ENCODE measurements at regions not wholly inside any gene's neighbourhood (a gene's known extent, or its start where the extent isn't known, plus 50 kb on each side); places are given as distances from the start of the nearest gene placed in this dataset.

GRCh38 chr4:147054228-147054872, 108.7 kb upstream of the TTC29 start:
- H3K27ac Mint-ChIP-seq = no peak overlapping the region
- H3K4me1 Mint-ChIP-seq = peaks cover 15% of the 10 kb centered on the region
- H3K4me3 Mint-ChIP-seq = no peak overlapping the region
- TF ChIP-seq CTCF (IDR thresholded peaks at IDR 0.05; ENCODE audit: unreplicated experiment in 3 of 3) = no peak
- H3K27me3 Mint-ChIP-seq (ENCODE audit: low read depth) = no peaks in the 10 kb centered on the region
- H3K36me3 Mint-ChIP-seq (ENCODE audit: low read depth) = no peaks in the 10 kb centered on the region
- peaks cover 5% of the 10 kb centered on the region for H3K9me3 Mint-ChIP-seq

DNA sequence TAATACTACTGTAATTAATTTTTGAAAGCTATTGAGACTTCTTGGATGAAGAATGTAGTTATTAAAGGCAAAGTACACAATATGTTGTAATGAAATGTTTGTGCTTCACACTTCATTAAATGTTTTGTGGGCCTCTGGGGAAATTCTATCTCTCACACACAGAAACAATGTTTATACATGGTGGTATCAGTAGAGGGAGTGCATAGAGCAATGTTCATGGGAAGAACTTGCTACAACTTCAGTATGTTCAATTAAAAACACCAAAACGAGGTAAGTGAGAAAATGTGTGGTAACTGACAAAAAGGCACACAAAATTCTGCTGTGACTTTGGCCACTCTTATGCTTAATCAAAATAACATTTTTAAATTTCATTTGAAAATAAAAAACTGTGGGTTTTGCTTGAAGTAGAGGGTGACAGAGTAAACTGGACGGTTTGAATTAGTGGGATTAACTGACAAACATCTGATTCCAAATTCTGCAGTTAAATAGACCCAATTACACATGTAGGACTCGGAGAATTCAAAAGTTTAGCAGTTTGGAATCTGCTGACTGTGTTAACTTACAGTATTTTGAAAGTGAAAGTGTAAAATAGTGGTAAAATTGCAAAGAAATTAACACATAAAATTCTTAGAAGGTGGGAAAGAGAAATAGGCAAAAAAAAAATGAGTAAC, 111.4 kb upstream of the TTC29 start:
- H3K27ac Mint-ChIP-seq = peak overlapping the region; percentile 90 to 97 (median 92)
- H3K36me3 Mint-ChIP-seq (ENCODE audit: low read depth) = no peaks in the 10 kb centered on the region
- H3K9me3 Mint-ChIP-seq = peaks cover 2% of the 10 kb centered on the region
- peak overlapping the region; percentile 66 to 74 (median 73) for H3K4me3 Mint-ChIP-seq
- no peaks in the 10 kb centered on the region for H3K27me3 Mint-ChIP-seq (ENCODE audit: low read depth)
- TF ChIP-seq CTCF (IDR thresholded peaks at IDR 0.05; ENCODE audit: unreplicated experiment in 3 of 3) = peak in 1 of 3 experiments; percentile 30
- peaks cover 25% of the 10 kb centered on the region for H3K4me1 Mint-ChIP-seq

DNA sequence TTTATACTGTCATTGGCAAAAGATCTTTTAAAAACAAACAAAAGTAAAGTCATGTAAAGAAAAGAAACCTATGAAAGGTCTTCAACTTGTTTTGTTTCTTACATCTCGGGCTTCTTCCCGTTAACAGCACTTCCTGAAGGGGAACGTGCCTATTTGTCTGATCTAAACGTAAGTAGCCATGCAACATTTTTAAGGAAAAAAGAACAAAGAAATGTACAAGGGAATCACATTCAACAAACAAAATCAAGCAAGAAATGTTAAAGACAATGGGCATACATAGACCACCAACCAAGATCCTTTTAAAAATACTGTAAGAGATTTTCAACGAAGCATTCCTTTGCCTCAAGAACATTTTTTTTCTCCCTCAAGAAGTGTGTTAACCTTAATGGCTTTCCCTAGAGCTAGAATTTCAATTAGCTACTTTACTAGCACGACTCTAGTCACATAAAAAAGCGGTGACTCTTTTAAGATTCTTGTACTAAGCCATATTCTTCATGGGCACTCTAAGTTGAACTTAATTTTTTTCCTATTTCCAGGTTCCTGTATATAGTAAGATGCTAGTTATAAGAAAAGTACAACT, 112.0 kb upstream of the TTC29 start:
- peaks cover 2% of the 10 kb centered on the region for H3K9me3 Mint-ChIP-seq
- peaks cover 25% of the 10 kb centered on the region for H3K4me1 Mint-ChIP-seq
- no peak for TF ChIP-seq CTCF (IDR thresholded peaks at IDR 0.05; ENCODE audit: unreplicated experiment in 3 of 3)
- no peaks in the 10 kb centered on the region for H3K36me3 Mint-ChIP-seq (ENCODE audit: low read depth)
- peak overlapping the region; percentile 90 to 97 (median 92) for H3K27ac Mint-ChIP-seq
- peak overlapping the region; percentile 66 to 74 (median 73) for H3K4me3 Mint-ChIP-seq
- no peaks in the 10 kb centered on the region for H3K27me3 Mint-ChIP-seq (ENCODE audit: low read depth)

DNA sequence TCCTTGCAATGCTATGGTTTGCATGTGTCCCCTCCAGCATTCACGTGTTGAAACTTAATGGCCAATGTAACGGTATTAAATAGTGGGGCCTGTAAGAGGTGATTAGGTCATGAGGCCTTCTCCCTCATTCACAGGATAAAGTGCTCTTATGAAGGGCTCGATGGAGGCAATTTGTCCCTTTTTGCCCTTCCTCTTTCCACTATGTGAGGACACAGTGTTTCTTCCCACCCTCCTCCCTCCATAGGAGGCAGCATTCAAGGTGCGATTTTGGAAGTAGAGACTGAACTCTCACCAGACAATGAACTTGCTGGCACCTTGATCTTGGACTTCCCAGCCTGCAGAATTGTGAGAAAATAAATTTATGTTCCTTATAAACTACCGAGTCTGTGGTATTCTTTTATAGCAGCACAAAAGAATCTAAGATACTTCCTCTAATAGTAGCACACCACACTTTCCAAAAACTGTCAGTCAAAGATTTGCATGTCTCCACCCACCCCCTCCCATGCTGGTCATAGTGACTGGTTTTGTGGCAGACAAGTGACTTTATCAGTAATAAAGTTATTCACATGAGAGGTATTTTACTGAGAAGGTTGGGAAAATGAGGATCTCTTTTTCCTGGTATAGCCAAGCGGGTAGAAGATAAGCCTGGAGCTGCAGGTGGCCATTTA, 113.5 kb upstream of the TTC29 start:
- Mint-ChIP-seq H3K9me3 (peaks cover 2% of the 10 kb centered on the region), H3K4me1 (peaks cover 25% of the 10 kb centered on the region), H3K27me3 (ENCODE audit: low read depth) (no peaks in the 10 kb centered on the region), H3K27ac (peak overlapping the region in 1 of 3 experiments; percentile 6), H3K36me3 (ENCODE audit: low read depth) (no peaks in the 10 kb centered on the region), H3K4me3 (no peak overlapping the region)
- TF ChIP-seq CTCF (IDR thresholded peaks at IDR 0.05; ENCODE audit: unreplicated experiment in 3 of 3) = no peak

- no peak for TF ChIP-seq CTCF (IDR thresholded peaks at IDR 0.05; ENCODE audit: unreplicated experiment in 3 of 3)
- Mint-ChIP-seq H3K4me1 (peaks cover 25% of the 10 kb centered on the region), H3K9me3 (no peaks in the 10 kb centered on the region), H3K4me3 (no peak overlapping the region), H3K27ac (peak overlapping the region; percentile 56 to 83 (median 76)), H3K36me3 (ENCODE audit: low read depth) (no peaks in the 10 kb centered on the region), H3K27me3 (ENCODE audit: low read depth) (no peaks in the 10 kb centered on the region)
Measured at GRCh38 chr4:147060151-147060931, 114.7 kb upstream of the TTC29 start.

All from nephron (organoid).